ENCODE measurements at regions not wholly inside any gene's neighbourhood (a gene's known extent, or its start where the extent isn't known, plus 50 kb on each side); places are given as distances from the start of the nearest gene placed in this dataset.
"Not testable (repeated sequence)": the region's sequence is repeated elsewhere in the genome, so short reads cannot be mapped to it uniquely, and the experiment has no call there.

DNA sequence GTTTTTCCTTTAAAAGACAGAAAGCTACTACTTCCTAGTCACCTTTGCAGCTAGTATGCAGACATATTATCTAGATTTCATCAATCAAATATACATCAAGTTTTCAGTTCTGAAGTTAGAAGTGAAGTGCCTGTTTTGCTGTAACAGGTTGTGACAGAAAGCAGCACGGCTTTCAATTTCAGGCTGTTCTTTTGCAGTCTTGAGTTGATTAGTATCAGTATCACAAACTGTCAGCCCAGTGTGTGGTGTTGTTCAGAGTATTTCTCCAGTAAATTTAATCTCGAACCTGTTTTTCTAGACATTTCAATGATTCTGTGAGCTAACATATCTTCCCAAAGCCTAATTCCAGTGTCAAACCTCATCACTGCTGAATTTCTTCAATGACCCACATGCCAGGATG, 1050.8 kb downstream of the DIPK2A start (continued):
- TF ChIP-seq, protein P1, sequence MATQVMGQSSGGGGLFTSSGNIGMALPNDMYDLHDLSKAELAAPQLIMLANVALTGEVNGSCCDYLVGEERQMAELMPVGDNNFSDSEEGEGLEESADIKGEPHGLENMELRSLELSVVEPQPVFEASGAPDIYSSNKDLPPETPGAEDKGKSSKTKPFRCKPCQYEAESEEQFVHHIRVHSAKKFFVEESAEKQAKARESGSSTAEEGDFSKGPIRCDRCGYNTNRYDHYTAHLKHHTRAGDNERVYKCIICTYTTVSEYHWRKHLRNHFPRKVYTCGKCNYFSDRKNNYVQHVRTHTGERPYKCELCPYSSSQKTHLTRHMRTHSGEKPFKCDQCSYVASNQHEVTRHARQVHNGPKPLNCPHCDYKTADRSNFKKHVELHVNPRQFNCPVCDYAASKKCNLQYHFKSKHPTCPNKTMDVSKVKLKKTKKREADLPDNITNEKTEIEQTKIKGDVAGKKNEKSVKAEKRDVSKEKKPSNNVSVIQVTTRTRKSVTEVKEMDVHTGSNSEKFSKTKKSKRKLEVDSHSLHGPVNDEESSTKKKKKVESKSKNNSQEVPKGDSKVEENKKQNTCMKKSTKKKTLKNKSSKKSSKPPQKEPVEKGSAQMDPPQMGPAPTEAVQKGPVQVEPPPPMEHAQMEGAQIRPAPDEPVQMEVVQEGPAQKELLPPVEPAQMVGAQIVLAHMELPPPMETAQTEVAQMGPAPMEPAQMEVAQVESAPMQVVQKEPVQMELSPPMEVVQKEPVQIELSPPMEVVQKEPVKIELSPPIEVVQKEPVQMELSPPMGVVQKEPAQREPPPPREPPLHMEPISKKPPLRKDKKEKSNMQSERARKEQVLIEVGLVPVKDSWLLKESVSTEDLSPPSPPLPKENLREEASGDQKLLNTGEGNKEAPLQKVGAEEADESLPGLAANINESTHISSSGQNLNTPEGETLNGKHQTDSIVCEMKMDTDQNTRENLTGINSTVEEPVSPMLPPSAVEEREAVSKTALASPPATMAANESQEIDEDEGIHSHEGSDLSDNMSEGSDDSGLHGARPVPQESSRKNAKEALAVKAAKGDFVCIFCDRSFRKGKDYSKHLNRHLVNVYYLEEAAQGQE (IDR thresholded peaks at IDR 0.05), result no peak
- no peak for TF ChIP-seq JUND (IDR thresholded peaks at IDR 0.05)
- no peak for TF ChIP-seq GABPA (IDR thresholded peaks at IDR 0.05 in 1 of 2, conservative IDR thresholded peaks at IDR 0.05 in 1 of 2)
- TF ChIP-seq RXRA (IDR thresholded peaks at IDR 0.05), result no peak
- TF ChIP-seq YY1 (IDR thresholded peaks at IDR 0.05), result no peak

DNA sequence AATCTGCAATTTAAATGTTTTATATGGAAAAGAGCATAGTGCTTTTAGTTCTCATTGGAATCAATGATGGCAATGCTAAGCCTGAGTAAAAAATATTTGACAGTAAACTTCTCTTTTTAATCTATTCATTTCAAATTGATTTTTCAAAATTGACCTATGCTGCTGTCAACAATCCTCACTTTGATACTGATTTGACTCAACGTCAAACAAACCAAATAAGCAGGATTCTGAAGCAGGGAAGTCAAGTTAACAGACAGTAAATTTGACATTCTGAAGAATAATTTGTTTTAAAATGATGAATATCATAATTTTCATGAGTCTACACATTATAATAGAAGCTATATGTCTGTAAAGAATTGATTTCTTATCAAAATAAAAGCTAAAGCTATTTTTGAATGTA, 1053.1 kb downstream of the DIPK2A start:
- H3K27ac ChIP-seq (ENCODE audit: low read depth in 1 of 2, low read length in 2 of 2), result no peak overlapping the region
- no peak for DNase-seq (ENCODE audit: low spot score)
- H3K4me1 ChIP-seq (ENCODE audit: control insufficient read depth in 4 of 4, insufficient read depth in 4 of 4, low read length in 3 of 4), result no peaks in the 10 kb centered on the region
- H3K36me3 ChIP-seq (ENCODE audit: control insufficient read depth in 4 of 4, insufficient read depth in 3 of 4, low read depth in 1 of 4, low read length in 3 of 4), result no peaks in the 10 kb centered on the region
- no peaks in the 10 kb centered on the region for H3K9me3 ChIP-seq (ENCODE audit: control insufficient read depth in 4 of 4, low read length in 3 of 4)
- TF ChIP-seq, protein P2, sequence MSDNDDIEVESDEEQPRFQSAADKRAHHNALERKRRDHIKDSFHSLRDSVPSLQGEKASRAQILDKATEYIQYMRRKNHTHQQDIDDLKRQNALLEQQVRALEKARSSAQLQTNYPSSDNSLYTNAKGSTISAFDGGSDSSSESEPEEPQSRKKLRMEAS (IDR thresholded peaks at IDR 0.05), result no peak
- TF ChIP-seq HNF4A (conservative IDR thresholded peaks at IDR 0.05), result no peak
- no peak for TF ChIP-seq HNF4G (IDR thresholded peaks at IDR 0.05)
- TF ChIP-seq NR2F2 (IDR thresholded peaks at IDR 0.05), result no peak
- TF ChIP-seq, protein P3, sequence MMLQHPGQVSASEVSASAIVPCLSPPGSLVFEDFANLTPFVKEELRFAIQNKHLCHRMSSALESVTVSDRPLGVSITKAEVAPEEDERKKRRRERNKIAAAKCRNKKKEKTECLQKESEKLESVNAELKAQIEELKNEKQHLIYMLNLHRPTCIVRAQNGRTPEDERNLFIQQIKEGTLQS (IDR thresholded peaks at IDR 0.05), result no peak
- no peak for TF ChIP-seq EGR1 (IDR thresholded peaks at IDR 0.05; ENCODE audit: low read depth in 2 of 2)
- no peaks in the 10 kb centered on the region for H3K27me3 ChIP-seq (ENCODE audit: control insufficient read depth in 4 of 4, insufficient read depth in 4 of 4, low read length in 3 of 4)
- H3K9ac ChIP-seq (ENCODE audit: low read depth in 1 of 2, low read length in 2 of 2), result no peak overlapping the region
- H3K4me3 ChIP-seq (ENCODE audit: low read depth in 1 of 3, low read length in 3 of 3), result no peak overlapping the region
- 57% methylated on average over 1 of the region's 1 CpG for WGBS

DNA sequence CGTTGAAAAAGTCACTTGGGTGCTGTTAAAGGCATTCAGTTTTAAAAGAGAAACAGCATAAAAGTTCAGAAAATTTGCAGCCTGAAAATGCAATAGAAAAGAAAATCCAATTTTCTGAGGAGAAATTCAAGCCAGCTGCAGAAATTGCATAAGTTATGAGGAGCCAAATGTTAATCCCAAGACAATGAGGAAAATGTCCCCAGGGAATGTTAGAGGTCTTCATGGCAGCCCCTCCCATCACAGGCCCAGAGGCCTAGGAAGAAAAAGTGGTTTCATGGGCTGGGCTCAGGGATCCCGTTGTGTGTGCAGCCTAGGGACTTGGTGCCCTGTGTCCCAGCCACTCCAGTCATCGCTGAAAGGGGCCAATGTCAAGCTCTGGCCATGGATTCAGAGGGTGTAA, 1055.6 kb downstream of the DIPK2A start:
- not testable (repeated sequence) for DNase-seq (ENCODE audit: low spot score); H3K9me3 ChIP-seq (ENCODE audit: control insufficient read depth in 4 of 4, low read length in 3 of 4); H3K4me3 ChIP-seq (ENCODE audit: low read depth in 1 of 3, low read length in 3 of 3); H3K27ac ChIP-seq (ENCODE audit: low read depth in 1 of 2, low read length in 2 of 2); H3K27me3 ChIP-seq (ENCODE audit: control insufficient read depth in 4 of 4, insufficient read depth in 4 of 4, low read length in 3 of 4); H3K4me1 ChIP-seq (ENCODE audit: control insufficient read depth in 4 of 4, insufficient read depth in 4 of 4, low read length in 3 of 4); H3K9ac ChIP-seq (ENCODE audit: low read depth in 1 of 2, low read length in 2 of 2); H3K36me3 ChIP-seq (ENCODE audit: control insufficient read depth in 4 of 4, insufficient read depth in 3 of 4, low read depth in 1 of 4, low read length in 3 of 4)
- WGBS, result 59% methylated on average over 3 of the region's 3 CpGs

DNA sequence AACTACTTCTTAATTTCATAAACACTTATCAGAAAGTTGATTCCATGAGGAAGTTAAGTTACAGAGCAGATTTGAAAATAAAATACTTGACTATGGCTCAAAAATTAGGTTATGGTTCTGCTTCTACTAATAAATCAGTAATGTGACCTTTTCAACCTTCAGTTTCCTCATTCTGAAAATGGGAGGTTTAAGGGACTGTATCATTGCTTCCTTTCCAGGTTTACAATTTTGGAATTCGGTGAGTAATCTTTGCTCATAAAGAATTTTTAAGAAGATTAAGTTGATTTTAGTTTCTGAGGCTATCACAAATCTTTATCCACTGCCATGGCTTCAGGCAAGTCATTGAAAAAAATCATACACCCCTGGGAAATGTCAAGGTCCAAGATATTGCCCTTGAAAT, 1061.2 kb downstream of the DIPK2A start:
- Histone ChIP-seq H3K9me3 (ENCODE audit: control insufficient read depth in 4 of 4, low read length in 3 of 4) (no peaks in the 10 kb centered on the region), H3K36me3 (ENCODE audit: control insufficient read depth in 4 of 4, insufficient read depth in 3 of 4, low read depth in 1 of 4, low read length in 3 of 4) (no peaks in the 10 kb centered on the region), H3K4me1 (ENCODE audit: control insufficient read depth in 4 of 4, insufficient read depth in 4 of 4, low read length in 3 of 4) (no peaks in the 10 kb centered on the region), H3K27me3 (ENCODE audit: control insufficient read depth in 4 of 4, insufficient read depth in 4 of 4, low read length in 3 of 4) (no peaks in the 10 kb centered on the region), H3K9ac (ENCODE audit: low read depth in 1 of 2, low read length in 2 of 2) (no peak overlapping the region), H3K27ac (ENCODE audit: low read depth in 1 of 2, low read length in 2 of 2) (no peak overlapping the region), H3K4me3 (ENCODE audit: low read depth in 1 of 3, low read length in 3 of 3) (no peak overlapping the region)
- TF ChIP-seq, protein P4, sequence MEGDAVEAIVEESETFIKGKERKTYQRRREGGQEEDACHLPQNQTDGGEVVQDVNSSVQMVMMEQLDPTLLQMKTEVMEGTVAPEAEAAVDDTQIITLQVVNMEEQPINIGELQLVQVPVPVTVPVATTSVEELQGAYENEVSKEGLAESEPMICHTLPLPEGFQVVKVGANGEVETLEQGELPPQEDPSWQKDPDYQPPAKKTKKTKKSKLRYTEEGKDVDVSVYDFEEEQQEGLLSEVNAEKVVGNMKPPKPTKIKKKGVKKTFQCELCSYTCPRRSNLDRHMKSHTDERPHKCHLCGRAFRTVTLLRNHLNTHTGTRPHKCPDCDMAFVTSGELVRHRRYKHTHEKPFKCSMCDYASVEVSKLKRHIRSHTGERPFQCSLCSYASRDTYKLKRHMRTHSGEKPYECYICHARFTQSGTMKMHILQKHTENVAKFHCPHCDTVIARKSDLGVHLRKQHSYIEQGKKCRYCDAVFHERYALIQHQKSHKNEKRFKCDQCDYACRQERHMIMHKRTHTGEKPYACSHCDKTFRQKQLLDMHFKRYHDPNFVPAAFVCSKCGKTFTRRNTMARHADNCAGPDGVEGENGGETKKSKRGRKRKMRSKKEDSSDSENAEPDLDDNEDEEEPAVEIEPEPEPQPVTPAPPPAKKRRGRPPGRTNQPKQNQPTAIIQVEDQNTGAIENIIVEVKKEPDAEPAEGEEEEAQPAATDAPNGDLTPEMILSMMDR (IDR thresholded peaks at IDR 0.05; ENCODE audit: low read depth, low read length, missing input control), result no peak
- TF ChIP-seq, protein P1 (IDR thresholded peaks at IDR 0.05), result no peak
- TF ChIP-seq FOXA2 (IDR thresholded peaks at IDR 0.05) (no peak), JUND (IDR thresholded peaks at IDR 0.05) (no peak), RXRA (IDR thresholded peaks at IDR 0.05) (no peak)
- TF ChIP-seq, protein P2 (IDR thresholded peaks at IDR 0.05), result no peak
- no peak for DNase-seq (ENCODE audit: low spot score)
- WGBS, result 70% methylated on average over 1 of the region's 1 CpG
